Adrenal gland (tissue), 9 donors: ENCODE measurements at regions not wholly inside any gene's neighbourhood (a gene's known extent, or its start where the extent isn't known, plus 50 kb on each side); places are given as distances from the start of the nearest gene placed in this dataset.
"Not testable (repeated sequence)": the region's sequence is repeated elsewhere in the genome, so short reads cannot be mapped to it uniquely, and the experiment has no call there.

ENCODE experiments used
- DNase-seq, 7 donors: peaks; one replicate each; pipeline ENCODE4 v3.0.0-alpha.2; 2019 to 2020
- H3K27ac ChIP-seq, 5 donors: fragments of 200-600 bp; sonication (generic) in 4 of 5; 1 replicate in 3 of 5; 2 replicates in 2 of 5; pipeline versions ENCODE4 v1.5.1 to v1.8.0; 2016 to 2020; ENCODE audit warnings: mild to moderate bottlenecking in 1 of 5
- H3K27me3 ChIP-seq: fragments of 200-600 bp; 2 replicates; pipeline ENCODE4 v1.8.0; 2021
- H3K36me3 ChIP-seq, 2 donors: fragments of 200-600 bp; replicated peaks in 1 of 2; 1 replicate in 1 of 2; 2 replicates in 1 of 2; pipeline versions ENCODE4 v1.5.1 to v1.8.0; 2018 to 2022
- H3K4me1 ChIP-seq, 2 donors: fragments of 200-600 bp; replicated peaks in 1 of 2; 1 replicate in 1 of 2; 2 replicates in 1 of 2; pipeline versions ENCODE4 v1.5.1 to v1.8.0; 2018 to 2021
- H3K4me3 ChIP-seq, 4 donors: fragments of 200-600 bp; sonication (generic) in 3 of 4; one replicate each; pipeline ENCODE4 v1.5.1; 2016 to 2018
- H3K9me3 ChIP-seq, 3 donors: fragments of 200-600 bp; sonication (generic) in 1 of 3; replicated peaks in 1 of 3; 1 replicate in 2 of 3; 2 replicates in 1 of 3; pipeline versions ENCODE4 v1.5.1 to v1.8.0; 2016 to 2021
- CTCF ChIP-seq, 6 experiments: fragments of 450-650 bp in 4 of 6; fragments of 200-600 bp in 2 of 6; sonication (generic) in 1 of 6; IDR thresholded peaks; 1 replicate in 5 of 6; 2 replicates in 1 of 6; pipeline versions ENCODE4 v1.5.1 to v1.8.0; 2016 to 2021; ENCODE audit warnings: antibody characterized with exemption in 6 of 6, mild to moderate bottlenecking in 2 of 6, moderate library complexity in 1 of 6
- POLR2A ChIP-seq, 2 donors: fragments of 450-650 bp; IDR thresholded peaks; one replicate each; pipeline ENCODE4 v1.6.1; 2017; ENCODE audit warnings: antibody characterized with exemption in 2 of 2, mild to moderate bottlenecking in 2 of 2, moderate library complexity in 1 of 2
- WGBS, 4 donors: extraction: QIAGEN DNeasy Blood & Tissue Kit in 2 of 4; methylation state at CpG; one replicate each; pipeline versions ENCODE4 v1.1.5 to v1.1.7; 2013 to 2017; 5-methylcytosine and 5-hydroxymethylcytosine counted together
- intact Hi-C, 2 donors: fragments of 100-400 bp; cut with DNase I; formaldehyde crosslinking; loops; one replicate each; pipeline versions ENCODE4 v1.14.1 to v1.15.0; 2022 to 2023
- donor health status: healthy with polysubstance abuse.
- donor health status: Bipolar disorder and iron deficiency.
- donor health status: DM: yes; HTN: yes; CAD: no.
- donor health status: DM: no; HTN: no; CAD: no.
- donor health status: DM: no; HTN: no; CAD: no.

GRCh38 chr20:1737134-1737533 is 79.6 kb upstream of the SIRPG start:
- WGBS, 4 donors = 56 to 74% (median 66%) methylated on average over 1 of the region's 1 CpG
- Histone ChIP-seq H3K4me1 (no peaks in the 10 kb centered on the region), H3K9me3 (no peaks in the 10 kb centered on the region), H3K4me3 (no peak overlapping the region), H3K27me3 (peaks cover 4% of the 10 kb centered on the region), H3K27ac (no peak overlapping the region), H3K36me3 (no peaks in the 10 kb centered on the region)
- intact Hi-C loops = no loop called here
- TF ChIP-seq CTCF (IDR thresholded peaks at IDR 0.05) = no peak
- TF ChIP-seq POLR2A (IDR thresholded peaks at IDR 0.05) = no peak
- DNase-seq = no peak

- Histone ChIP-seq H3K4me1 (no peaks in the 10 kb centered on the region), H3K27me3 (peaks cover 4% of the 10 kb centered on the region), H3K36me3 (no peaks in the 10 kb centered on the region), H3K27ac (no peak overlapping the region), H3K9me3 (no peaks in the 10 kb centered on the region), H3K4me3 (no peak overlapping the region)
- no peak for DNase-seq
- intact Hi-C loops = no loop called here
- 77 to 79% (median 78%) methylated on average over 14 to 35 of the region's 35 CpGs for WGBS, 4 donors
- TF ChIP-seq POLR2A (IDR thresholded peaks at IDR 0.05) (no peak), CTCF (IDR thresholded peaks at IDR 0.05) (no peak)
Measured at GRCh38 chr20:1735417-1736089, 78.0 kb upstream of the SIRPG start.

- intact Hi-C loops = no loop called here
- DNase-seq = peak in 1 of 7 donors; percentile 4
- no peak overlapping the region for H3K27ac ChIP-seq
- no peak for TF ChIP-seq CTCF (IDR thresholded peaks at IDR 0.05)
- no peak for TF ChIP-seq POLR2A (IDR thresholded peaks at IDR 0.05)
- H3K4me3 ChIP-seq = no peak overlapping the region
- no peaks in the 10 kb centered on the region for H3K9me3 ChIP-seq
- peaks cover 4% of the 10 kb centered on the region for H3K27me3 ChIP-seq
- H3K4me1 ChIP-seq = no peaks in the 10 kb centered on the region
- WGBS, 4 donors = 29 to 44% (median 37%) methylated on average over 4 of the region's 4 CpGs
- no peaks in the 10 kb centered on the region for H3K36me3 ChIP-seq
Measured at GRCh38 chr20:1734269-1734858, 76.8 kb upstream of the SIRPG start.

GRCh38 chr20:1731828-1732375 is 74.3 kb upstream of the SIRPG start:
- H3K27ac ChIP-seq, H3K4me3 ChIP-seq, H3K27me3 ChIP-seq, DNase-seq, H3K9me3 ChIP-seq, H3K4me1 ChIP-seq, intact Hi-C loops, H3K36me3 ChIP-seq: not testable (repeated sequence)
- WGBS, 4 donors = 68 to 87% (median 79%) methylated on average over 6 of the region's 6 CpGs

- 59 to 76% (median 62%) methylated on average over 8 of the region's 8 CpGs for WGBS, 4 donors
- H3K27me3 ChIP-seq, H3K36me3 ChIP-seq, H3K4me3 ChIP-seq, DNase-seq, H3K27ac ChIP-seq, intact Hi-C loops, H3K9me3 ChIP-seq, H3K4me1 ChIP-seq: not testable (repeated sequence)
Measured at GRCh38 chr20:1730981-1731711, 73.6 kb upstream of the SIRPG start.

- intact Hi-C loops, H3K9me3 ChIP-seq, H3K4me1 ChIP-seq, H3K36me3 ChIP-seq, H3K27ac ChIP-seq, H3K4me3 ChIP-seq, H3K27me3 ChIP-seq, DNase-seq: not testable (repeated sequence)
- WGBS, 4 donors = 64 to 78% (median 71%) methylated on average over 3 of the region's 3 CpGs
Measured at GRCh38 chr20:1727303-1727702, 69.7 kb upstream of the SIRPG start.
